ENCODE measurements at regions not wholly inside any gene's neighbourhood (a gene's known extent, or its start where the extent isn't known, plus 50 kb on each side); places are given as distances from the start of the nearest gene placed in this dataset.

GRCh38 chr3:56988458-56989168, 71.9 kb upstream of the SPATA12 start:
- TF ChIP-seq, protein P1, sequence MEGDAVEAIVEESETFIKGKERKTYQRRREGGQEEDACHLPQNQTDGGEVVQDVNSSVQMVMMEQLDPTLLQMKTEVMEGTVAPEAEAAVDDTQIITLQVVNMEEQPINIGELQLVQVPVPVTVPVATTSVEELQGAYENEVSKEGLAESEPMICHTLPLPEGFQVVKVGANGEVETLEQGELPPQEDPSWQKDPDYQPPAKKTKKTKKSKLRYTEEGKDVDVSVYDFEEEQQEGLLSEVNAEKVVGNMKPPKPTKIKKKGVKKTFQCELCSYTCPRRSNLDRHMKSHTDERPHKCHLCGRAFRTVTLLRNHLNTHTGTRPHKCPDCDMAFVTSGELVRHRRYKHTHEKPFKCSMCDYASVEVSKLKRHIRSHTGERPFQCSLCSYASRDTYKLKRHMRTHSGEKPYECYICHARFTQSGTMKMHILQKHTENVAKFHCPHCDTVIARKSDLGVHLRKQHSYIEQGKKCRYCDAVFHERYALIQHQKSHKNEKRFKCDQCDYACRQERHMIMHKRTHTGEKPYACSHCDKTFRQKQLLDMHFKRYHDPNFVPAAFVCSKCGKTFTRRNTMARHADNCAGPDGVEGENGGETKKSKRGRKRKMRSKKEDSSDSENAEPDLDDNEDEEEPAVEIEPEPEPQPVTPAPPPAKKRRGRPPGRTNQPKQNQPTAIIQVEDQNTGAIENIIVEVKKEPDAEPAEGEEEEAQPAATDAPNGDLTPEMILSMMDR (IDR thresholded peaks at IDR 0.05) = peak in 5 of 7 experiments; percentile 38 to 81 (median 76)
- TF ChIP-seq POLR2A (IDR thresholded peaks at IDR 0.05) (no peak), POLR2AphosphoS5 (IDR thresholded peaks at IDR 0.05) (peak in 1 of 3 donors; percentile 40), EP300 (IDR thresholded peaks at IDR 0.05) (no peak)
- Histone ChIP-seq H3K27me3 (no peaks in the 10 kb centered on the region), H3K4me3 (no peak overlapping the region), H3K9me3 (no peaks in the 10 kb centered on the region), H3K36me3 (no peaks in the 10 kb centered on the region), H3K27ac (peak overlapping the region in 2 of 5 donors; percentile 57), H3K4me1 (peaks cover 15 to 71% (median 58%) of the 10 kb centered on the region in 4 donors)
- intact Hi-C loops (cut with DNase I; ENCODE audit: low total_unique reads) = loop anchor here (5.0 to 10.0 kb wide), 3 partner anchors 64 to 286 kb away; partner anchors contain the start of gene ARHGEF3
- DNase-seq = peak; percentile 82 to 95
- 7 to 12% (median 9%) methylated on average over 10 of the region's 10 CpGs for WGBS, 5 donors

DNA sequence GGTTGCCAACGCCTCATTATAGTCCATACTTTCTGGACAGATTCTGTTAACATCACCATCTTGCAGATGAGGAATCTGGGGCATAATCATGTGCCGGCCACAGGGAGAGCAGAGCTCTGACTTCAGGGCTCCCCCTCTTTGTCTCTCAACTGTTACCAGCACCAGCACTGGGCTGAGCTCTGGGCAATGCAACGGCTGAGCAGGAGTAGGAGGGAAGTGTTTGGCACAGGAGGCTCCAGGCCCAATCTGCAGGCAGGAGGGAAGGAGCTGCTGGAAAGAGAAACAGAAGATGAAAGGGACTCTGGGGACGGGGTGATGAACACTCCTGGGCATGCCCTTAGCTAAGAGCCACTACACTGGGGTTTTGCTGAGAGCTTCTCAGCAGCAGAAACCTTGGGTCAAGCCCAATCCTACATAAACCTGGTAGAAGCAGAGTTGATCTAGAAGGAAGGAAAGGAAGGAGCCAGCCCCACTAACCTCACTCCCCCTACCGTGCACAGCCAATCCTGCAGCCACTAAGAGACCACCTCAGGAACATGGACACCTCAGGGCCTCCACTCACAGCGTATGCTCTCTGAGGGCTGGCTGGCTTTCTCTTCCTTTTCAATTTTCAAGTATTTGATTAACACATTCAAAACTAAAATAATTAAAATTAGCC, 73.1 kb upstream of the SPATA12 start:
- Histone ChIP-seq H3K36me3 (no peaks in the 10 kb centered on the region), H3K27me3 (no peaks in the 10 kb centered on the region), H3K27ac (no peak overlapping the region), H3K4me1 (peaks cover 15 to 62% (median 49%) of the 10 kb centered on the region in 4 donors), H3K9me3 (no peaks in the 10 kb centered on the region), H3K4me3 (no peak overlapping the region)
- intact Hi-C loops (cut with DNase I; ENCODE audit: low total_unique reads) = loop anchor here (5.0 to 10.0 kb wide), 3 partner anchors 63 to 285 kb away; partner anchors contain the start of gene ARHGEF3
- TF ChIP-seq EP300 (IDR thresholded peaks at IDR 0.05) (no peak), POLR2AphosphoS5 (IDR thresholded peaks at IDR 0.05) (no peak)
- TF ChIP-seq, protein P1 (IDR thresholded peaks at IDR 0.05) = peak in 2 of 7 experiments; percentile 18 to 27
- 72 to 81% (median 76%) methylated on average over 5 to 6 of the region's 6 CpGs for WGBS, 5 donors
- no peak for DNase-seq

DNA sequence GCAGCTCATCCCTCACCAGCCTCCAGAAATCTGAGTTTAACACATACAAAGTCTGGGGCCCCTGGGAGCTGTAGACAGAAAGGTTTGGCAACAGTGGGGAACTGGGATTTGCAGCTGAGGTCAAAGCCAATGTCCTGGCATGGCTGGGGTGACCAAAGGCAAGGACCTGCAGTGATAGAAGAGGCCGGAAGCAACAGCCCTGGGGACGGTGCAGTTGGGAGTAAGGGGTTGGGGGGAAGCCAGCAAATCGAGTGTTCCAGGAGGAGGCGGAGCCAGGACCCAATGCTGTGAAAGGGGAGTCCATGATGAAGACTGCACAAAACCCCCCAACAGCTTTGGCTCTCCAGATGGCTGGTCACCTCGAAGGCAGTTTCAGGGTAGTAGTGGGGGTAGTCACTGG, 74.1 kb upstream of the SPATA12 start:
- intact Hi-C loops (cut with DNase I; ENCODE audit: low total_unique reads) = loop anchor here (5.0 to 10.0 kb wide), 3 partner anchors 62 to 284 kb away; partner anchors contain the start of gene ARHGEF3
- DNase-seq = no peak
- 57 to 70% (median 61%) methylated on average over 5 of the region's 5 CpGs for WGBS, 5 donors
- H3K9me3 ChIP-seq = no peaks in the 10 kb centered on the region
- peaks cover 20 to 55% (median 45%) of the 10 kb centered on the region in 4 donors for H3K4me1 ChIP-seq
- H3K4me3 ChIP-seq = no peak overlapping the region
- H3K27ac ChIP-seq = no peak overlapping the region
- no peaks in the 10 kb centered on the region for H3K36me3 ChIP-seq
- no peak for TF ChIP-seq POLR2AphosphoS5 (IDR thresholded peaks at IDR 0.05)
- TF ChIP-seq POLR2A (IDR thresholded peaks at IDR 0.05) = no peak
- TF ChIP-seq, protein P1 (IDR thresholded peaks at IDR 0.05) = no peak
- no peak for TF ChIP-seq EP300 (IDR thresholded peaks at IDR 0.05)
- no peaks in the 10 kb centered on the region for H3K27me3 ChIP-seq

- TF ChIP-seq POLR2AphosphoS5 (IDR thresholded peaks at IDR 0.05) (no peak), EP300 (IDR thresholded peaks at IDR 0.05) (no peak), POLR2A (IDR thresholded peaks at IDR 0.05) (no peak)
- intact Hi-C loops (cut with DNase I; ENCODE audit: low total_unique reads) = loop anchor here (5.0 to 10.0 kb wide), 3 partner anchors 61 to 284 kb away; partner anchors contain the start of gene ARHGEF3
- Histone ChIP-seq H3K4me3 (no peak overlapping the region), H3K9me3 (no peaks in the 10 kb centered on the region), H3K4me1 (peaks cover 23 to 50% (median 45%) of the 10 kb centered on the region in 4 donors), H3K27me3 (no peaks in the 10 kb centered on the region), H3K36me3 (no peaks in the 10 kb centered on the region), H3K27ac (peak overlapping the region in 1 of 5 donors; percentile 0)
- WGBS, 5 donors = 47 to 68% (median 64%) methylated on average over 2 of the region's 2 CpGs
- peak in 1 of 2 donors; percentile 47 for DNase-seq
Observed at GRCh38 chr3:56985878-56986277, 74.6 kb upstream of the SPATA12 start.

All from stomach (tissue), 8 donors.